AG09309 (cell line): ENCODE measurements at regions not wholly inside any gene's neighbourhood (a gene's known extent, or its start where the extent isn't known, plus 50 kb on each side); places are given as distances from the start of the nearest gene placed in this dataset.

Experiments
- DNase-seq: peaks from one replicate; pipeline ENCODE4 v3.0.0-alpha.2; 2010; ENCODE audit warnings: low read depth
- H3K4me3 ChIP-seq: 2 replicates; pipeline ENCODE4 v1.5.1; 2011; ENCODE audit warnings: mild to moderate bottlenecking, low read depth, low read length, moderate library complexity; ENCODE audit not compliant: control insufficient read depth
- TF ChIP-seq, protein P1 (sequence below): IDR thresholded peaks from 2 replicates; pipeline ENCODE4 v1.5.1; 2011; ENCODE audit warnings: mild to moderate bottlenecking, low read depth, low read length, inconsistent platforms; ENCODE audit not compliant: insufficient read depth, control insufficient read depth; ENCODE audit errors: missing control alignments

DNA sequence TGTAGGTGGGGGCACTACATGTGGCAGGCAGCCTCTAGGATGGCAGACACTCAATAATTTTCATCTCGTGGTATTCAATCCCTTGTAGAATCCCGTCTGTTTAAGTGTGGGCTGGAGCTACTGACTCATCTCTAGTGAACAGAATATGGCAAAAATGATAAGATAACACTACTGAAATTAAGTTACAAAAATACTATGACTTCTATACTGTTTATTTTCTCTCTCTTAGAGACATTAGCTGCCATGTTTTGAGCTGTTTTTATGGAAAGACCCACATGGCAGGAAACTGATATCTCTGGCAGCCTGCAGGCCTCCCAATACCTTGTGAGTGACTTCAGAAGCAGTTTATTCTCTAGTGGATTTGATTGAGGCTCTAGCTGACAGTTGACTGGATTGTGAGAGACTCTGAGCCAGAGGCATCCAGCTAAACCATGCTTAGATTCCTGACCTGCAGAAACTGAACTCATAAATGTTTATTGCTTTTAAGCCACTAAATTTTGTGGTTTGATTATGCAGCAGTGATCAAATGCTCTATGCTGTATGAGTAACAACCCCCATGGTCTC, 298.8 kb upstream of the CTSO start:
- H3K4me3 ChIP-seq: no peak overlapping the region
- TF ChIP-seq, protein P1, sequence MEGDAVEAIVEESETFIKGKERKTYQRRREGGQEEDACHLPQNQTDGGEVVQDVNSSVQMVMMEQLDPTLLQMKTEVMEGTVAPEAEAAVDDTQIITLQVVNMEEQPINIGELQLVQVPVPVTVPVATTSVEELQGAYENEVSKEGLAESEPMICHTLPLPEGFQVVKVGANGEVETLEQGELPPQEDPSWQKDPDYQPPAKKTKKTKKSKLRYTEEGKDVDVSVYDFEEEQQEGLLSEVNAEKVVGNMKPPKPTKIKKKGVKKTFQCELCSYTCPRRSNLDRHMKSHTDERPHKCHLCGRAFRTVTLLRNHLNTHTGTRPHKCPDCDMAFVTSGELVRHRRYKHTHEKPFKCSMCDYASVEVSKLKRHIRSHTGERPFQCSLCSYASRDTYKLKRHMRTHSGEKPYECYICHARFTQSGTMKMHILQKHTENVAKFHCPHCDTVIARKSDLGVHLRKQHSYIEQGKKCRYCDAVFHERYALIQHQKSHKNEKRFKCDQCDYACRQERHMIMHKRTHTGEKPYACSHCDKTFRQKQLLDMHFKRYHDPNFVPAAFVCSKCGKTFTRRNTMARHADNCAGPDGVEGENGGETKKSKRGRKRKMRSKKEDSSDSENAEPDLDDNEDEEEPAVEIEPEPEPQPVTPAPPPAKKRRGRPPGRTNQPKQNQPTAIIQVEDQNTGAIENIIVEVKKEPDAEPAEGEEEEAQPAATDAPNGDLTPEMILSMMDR: no peak
- peak; percentile 24 for DNase-seq

DNA sequence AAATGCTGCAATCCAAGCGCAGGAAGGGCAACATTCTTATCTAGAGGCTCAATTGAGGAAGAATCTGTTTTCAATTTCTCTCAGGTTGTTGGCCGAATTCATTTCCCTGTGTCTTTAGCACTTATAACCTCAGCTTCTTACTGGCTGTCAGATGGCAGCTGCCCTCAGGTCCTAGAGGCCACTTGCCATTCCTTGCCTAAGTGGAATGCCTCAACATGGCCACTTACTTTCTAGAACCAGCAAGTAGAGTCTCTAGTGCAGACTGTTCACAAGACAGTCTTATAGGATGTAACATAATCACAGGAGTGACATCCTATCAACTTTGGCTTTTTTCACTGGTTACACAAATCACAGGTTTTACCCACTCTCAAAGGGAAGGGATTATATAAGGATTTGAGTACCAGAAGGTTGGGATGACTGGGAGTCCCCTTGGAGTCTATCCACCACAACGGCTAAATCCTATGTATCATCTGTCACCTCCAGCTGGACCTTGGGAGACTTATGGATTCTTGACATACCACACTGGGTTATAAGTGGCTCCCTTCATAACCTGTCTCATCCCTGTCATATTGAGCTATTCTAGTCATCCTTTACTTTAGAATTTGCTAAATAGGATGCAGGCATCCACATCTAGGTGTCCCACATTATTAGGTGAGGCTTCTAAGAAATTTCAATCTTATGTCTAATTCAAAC, 297.9 kb upstream of the CTSO start:
- DNase-seq: no peak
- no peak overlapping the region for H3K4me3 ChIP-seq
- TF ChIP-seq, protein P1: no peak

- TF ChIP-seq, protein P1: no peak
- no peak overlapping the region for H3K4me3 ChIP-seq
- DNase-seq: no peak
Observed at GRCh38 chr4:156248917-156249316, 295.3 kb upstream of the CTSO start.

DNA sequence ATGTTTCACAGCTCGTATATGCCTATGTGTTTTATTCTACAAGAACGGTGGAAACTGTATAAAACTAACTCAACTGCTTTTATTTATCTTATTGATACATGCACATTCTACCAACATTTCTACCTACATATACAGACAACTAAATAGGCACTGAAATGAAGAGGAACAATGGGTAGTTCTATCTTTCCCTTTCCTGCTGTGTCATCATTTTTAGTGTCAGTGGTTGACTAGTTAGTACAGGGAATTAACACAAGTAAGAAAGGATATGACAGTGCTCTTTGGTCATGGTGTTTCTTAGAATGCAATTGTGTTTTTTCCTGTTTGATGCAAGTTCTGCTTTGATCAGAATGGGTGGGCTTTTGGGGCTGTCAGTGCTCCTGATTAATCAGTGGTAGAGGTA, 293.8 kb upstream of the CTSO start:
- no peak for DNase-seq
- H3K4me3 ChIP-seq: no peak overlapping the region
- TF ChIP-seq, protein P1: no peak

DNA sequence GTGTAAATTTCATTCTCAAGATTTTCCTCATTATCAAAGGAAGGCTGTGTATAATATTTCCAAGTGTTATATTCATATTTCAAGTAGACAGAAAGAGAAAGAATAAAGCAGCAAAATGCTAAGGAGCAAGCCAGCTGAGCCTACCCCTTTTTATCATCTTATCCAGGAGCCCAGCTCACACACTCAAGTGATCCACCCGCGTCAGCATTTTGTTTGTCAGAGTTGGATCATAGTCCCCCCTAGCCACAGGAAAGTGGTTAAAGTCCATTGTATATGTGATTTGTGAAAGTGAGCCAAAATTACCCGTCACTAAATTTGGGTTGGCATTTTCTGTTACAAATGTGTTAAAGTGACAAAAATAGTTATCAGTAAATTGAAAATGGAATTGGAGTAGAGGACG, 289.3 kb upstream of the CTSO start:
- H3K4me3 ChIP-seq: no peak overlapping the region
- DNase-seq: no peak
- TF ChIP-seq, protein P1: no peak

DNA sequence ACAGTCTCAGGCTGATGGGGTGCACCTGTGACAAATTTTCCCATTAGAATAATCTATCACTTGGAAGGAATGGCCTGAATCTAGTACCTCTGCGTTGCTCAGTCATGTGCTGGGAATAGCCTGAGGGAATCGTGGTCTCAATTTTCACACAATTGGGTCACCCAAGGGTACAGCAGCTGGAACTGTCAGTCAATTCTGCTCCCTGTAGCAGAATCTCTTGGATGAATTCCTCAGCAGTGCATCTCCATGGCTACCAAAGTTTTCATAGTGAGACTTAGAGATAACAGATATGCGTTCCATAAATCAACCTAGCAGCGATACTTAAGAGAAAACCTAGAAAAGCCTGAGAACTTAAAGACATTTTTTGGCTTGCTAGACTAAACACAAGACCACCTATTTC, 288.7 kb upstream of the CTSO start:
- TF ChIP-seq, protein P1: no peak
- no peak overlapping the region for H3K4me3 ChIP-seq
- no peak for DNase-seq
